Large intestine (tissue), 3 donors: ENCODE measurements at regions not wholly inside any gene's neighbourhood (a gene's known extent, or its start where the extent isn't known, plus 50 kb on each side); places are given as distances from the start of the nearest gene placed in this dataset.
"Not testable (repeated sequence)": the region's sequence is repeated elsewhere in the genome, so short reads cannot be mapped to it uniquely, and the experiment has no call there.

ENCODE experiments used
- DNase-seq, 2 donors: peaks; one replicate each; pipeline versions ENCODE4 v3.0.0 to v3.0.0-alpha.2; 2013
- H3K27ac ChIP-seq: one replicate; pipeline ENCODE4 v1.5.1; 2013; ENCODE audit warnings: low read length
- H3K27me3 ChIP-seq: 2 replicates; pipeline ENCODE4 v1.6.1; 2013; ENCODE audit warnings: low read length; ENCODE audit not compliant: control insufficient read depth, insufficient read depth
- H3K36me3 ChIP-seq: 2 replicates; pipeline ENCODE4 v1.6.1; 2013; ENCODE audit warnings: low read length; ENCODE audit not compliant: control insufficient read depth, insufficient read depth
- H3K4me1 ChIP-seq: one replicate; pipeline ENCODE4 v1.6.1; 2013; ENCODE audit warnings: low read length; ENCODE audit not compliant: control insufficient read depth, insufficient read depth
- H3K4me3 ChIP-seq: one replicate; pipeline ENCODE4 v1.5.1; 2013; ENCODE audit warnings: low read length
- H3K9me3 ChIP-seq: one replicate; pipeline ENCODE4 v1.6.1; 2013; ENCODE audit warnings: mild to moderate bottlenecking, low read depth, low read length, moderate library complexity; ENCODE audit not compliant: control insufficient read depth
- WGBS: methylation state at CpG from one replicate; pipeline ENCODE4 v1.1.5; 2013; ENCODE audit warnings: low lambda C conversion rate; ENCODE audit not compliant: insufficient coverage; 5-methylcytosine and 5-hydroxymethylcytosine counted together

GRCh38 chr18:43786893-43787292, 509.6 kb upstream of the SYT4 start:
- WGBS = 100% methylated on average over 2 of the region's 4 CpGs
- H3K4me1 ChIP-seq = no peaks in the 10 kb centered on the region
- no peak overlapping the region for H3K4me3 ChIP-seq
- H3K9me3 ChIP-seq = no peaks in the 10 kb centered on the region
- no peak for DNase-seq
- no peaks in the 10 kb centered on the region for H3K27me3 ChIP-seq
- no peaks in the 10 kb centered on the region for H3K36me3 ChIP-seq
- H3K27ac ChIP-seq = no peak overlapping the region

GRCh38 chr18:43787721-43788120, 510.4 kb upstream of the SYT4 start:
- H3K27me3 ChIP-seq, DNase-seq, H3K4me3 ChIP-seq, H3K36me3 ChIP-seq, H3K27ac ChIP-seq, H3K4me1 ChIP-seq, H3K9me3 ChIP-seq: not testable (repeated sequence)

- no peak for DNase-seq
- Histone ChIP-seq H3K27me3 (no peaks in the 10 kb centered on the region), H3K4me1 (no peaks in the 10 kb centered on the region), H3K27ac (no peak overlapping the region), H3K9me3 (no peaks in the 10 kb centered on the region), H3K36me3 (no peaks in the 10 kb centered on the region), H3K4me3 (no peak overlapping the region)
- 100% methylated on average over 1 of the region's 3 CpGs for WGBS
Observed at GRCh38 chr18:43789234-43790000, 512.1 kb upstream of the SYT4 start.

GRCh38 chr18:43793910-43794309, 516.6 kb upstream of the SYT4 start:
- Histone ChIP-seq H3K4me1 (no peaks in the 10 kb centered on the region), H3K4me3 (no peak overlapping the region), H3K9me3 (no peaks in the 10 kb centered on the region), H3K27ac (no peak overlapping the region), H3K27me3 (no peaks in the 10 kb centered on the region), H3K36me3 (no peaks in the 10 kb centered on the region)
- no peak for DNase-seq
- WGBS = 60% methylated on average over 1 of the region's 1 CpG

- H3K27ac ChIP-seq = no peak overlapping the region
- WGBS = 13% methylated on average over 2 of the region's 2 CpGs
- H3K9me3 ChIP-seq = no peaks in the 10 kb centered on the region
- no peaks in the 10 kb centered on the region for H3K4me1 ChIP-seq
- no peak for DNase-seq
- H3K27me3 ChIP-seq = no peaks in the 10 kb centered on the region
- H3K4me3 ChIP-seq = no peak overlapping the region
- H3K36me3 ChIP-seq = no peaks in the 10 kb centered on the region
Observed at GRCh38 chr18:43794363-43794762, 517.1 kb upstream of the SYT4 start.

- Histone ChIP-seq H3K4me1 (no peaks in the 10 kb centered on the region), H3K4me3 (no peak overlapping the region), H3K27ac (no peak overlapping the region), H3K9me3 (no peaks in the 10 kb centered on the region), H3K27me3 (no peaks in the 10 kb centered on the region), H3K36me3 (no peaks in the 10 kb centered on the region)
- WGBS = no CpG with 5 or more reads among the region's 1 CpG
- no peak for DNase-seq
Observed at GRCh38 chr18:43797347-43797746, 520.1 kb upstream of the SYT4 start.

- no peaks in the 10 kb centered on the region for H3K9me3 ChIP-seq
- DNase-seq = no peak
- no peak overlapping the region for H3K27ac ChIP-seq
- WGBS = no CpG with 5 or more reads among the region's 4 CpGs
- no peaks in the 10 kb centered on the region for H3K4me1 ChIP-seq
- no peaks in the 10 kb centered on the region for H3K36me3 ChIP-seq
- no peak overlapping the region for H3K4me3 ChIP-seq
- no peaks in the 10 kb centered on the region for H3K27me3 ChIP-seq
Observed at GRCh38 chr18:43800584-43800983, 523.3 kb upstream of the SYT4 start.

GRCh38 chr18:43805646-43806194, 528.4 kb upstream of the SYT4 start:
- WGBS = no CpG with 5 or more reads among the region's 5 CpGs
- Histone ChIP-seq H3K36me3 (no peaks in the 10 kb centered on the region), H3K9me3 (no peaks in the 10 kb centered on the region), H3K4me1 (no peaks in the 10 kb centered on the region), H3K4me3 (no peak overlapping the region), H3K27me3 (no peaks in the 10 kb centered on the region), H3K27ac (no peak overlapping the region)
- DNase-seq = no peak

GRCh38 chr18:43812627-43813026, 535.3 kb upstream of the SYT4 start:
- Histone ChIP-seq H3K36me3 (no peaks in the 10 kb centered on the region), H3K9me3 (no peaks in the 10 kb centered on the region), H3K4me1 (no peaks in the 10 kb centered on the region), H3K27ac (no peak overlapping the region), H3K27me3 (no peaks in the 10 kb centered on the region), H3K4me3 (no peak overlapping the region)
- WGBS = 100% methylated on average over 1 of the region's 1 CpG
- DNase-seq = no peak

- H3K9me3 ChIP-seq = no peaks in the 10 kb centered on the region
- no peaks in the 10 kb centered on the region for H3K36me3 ChIP-seq
- H3K4me1 ChIP-seq = no peaks in the 10 kb centered on the region
- H3K4me3 ChIP-seq = no peak overlapping the region
- WGBS = no CpG with 5 or more reads among the region's 1 CpG
- H3K27me3 ChIP-seq = no peaks in the 10 kb centered on the region
- no peak for DNase-seq
- H3K27ac ChIP-seq = no peak overlapping the region
Observed at GRCh38 chr18:43819397-43819796, 542.1 kb upstream of the SYT4 start.

- WGBS = no CpG with 5 or more reads among the region's 1 CpG
- Histone ChIP-seq H3K27ac (no peak overlapping the region), H3K36me3 (no peaks in the 10 kb centered on the region), H3K27me3 (no peaks in the 10 kb centered on the region), H3K4me1 (no peaks in the 10 kb centered on the region), H3K9me3 (no peaks in the 10 kb centered on the region), H3K4me3 (no peak overlapping the region)
- DNase-seq = no peak
Observed at GRCh38 chr18:43819873-43820272, 542.6 kb upstream of the SYT4 start.
